Osteoblast (primary cell): ENCODE measurements at regions not wholly inside any gene's neighbourhood (a gene's known extent, or its start where the extent isn't known, plus 50 kb on each side); places are given as distances from the start of the nearest gene placed in this dataset.

Experiments used
- DNase-seq: peaks from one replicate; pipeline ENCODE4 v3.0.0; 2011; ENCODE audit warnings: low spot score, mixed read lengths; ENCODE audit not compliant: insufficient read length; ENCODE audit errors: missing footprints
- H2AFZ ChIP-seq: 2 replicates; pipeline ENCODE4 v1.6.0; 2011; ENCODE audit warnings: mild to moderate bottlenecking, low read length
- H3K27ac ChIP-seq: 2 replicates; pipeline ENCODE4 v1.5.1; 2011; ENCODE audit warnings: mild to moderate bottlenecking, low read depth, low read length, moderate library complexity
- H3K27me3 ChIP-seq: 2 replicates; pipeline ENCODE4 v1.6.0; 2012; ENCODE audit warnings: mild to moderate bottlenecking, control low read depth, inconsistent platforms, low read length, moderate library complexity; ENCODE audit not compliant: insufficient read depth
- H3K36me3 ChIP-seq: 2 replicates; pipeline ENCODE4 v1.5.1; 2011; ENCODE audit warnings: mild to moderate bottlenecking, low read length, control low read depth, moderate library complexity; ENCODE audit not compliant: insufficient read depth
- H3K4me1 ChIP-seq: 2 replicates; pipeline ENCODE4 v1.5.1; 2011; ENCODE audit warnings: mild to moderate bottlenecking, low read length, control low read depth, moderate library complexity; ENCODE audit not compliant: insufficient read depth
- H3K4me2 ChIP-seq: 2 replicates; pipeline ENCODE4 v1.6.0; 2011; ENCODE audit warnings: mild to moderate bottlenecking, low read length; ENCODE audit not compliant: insufficient read depth
- H3K4me3 ChIP-seq: fragments of 200-600 bp; sonication (generic); 3 replicates; pipeline ENCODE4 v1.5.1; 2012; ENCODE audit warnings: mild to moderate bottlenecking, low read length, inconsistent platforms; ENCODE audit not compliant: insufficient read depth
- H3K79me2 ChIP-seq: 2 replicates; pipeline ENCODE4 v1.6.0; 2012; ENCODE audit warnings: mild to moderate bottlenecking, low read length, control low read depth, inconsistent platforms; ENCODE audit not compliant: insufficient read depth
- H3K9me3 ChIP-seq: 2 replicates; pipeline ENCODE4 v1.5.1; 2011; ENCODE audit warnings: low read depth, low read length, control low read depth
- H4K20me1 ChIP-seq: 2 replicates; pipeline ENCODE4 v1.6.0; 2012; ENCODE audit warnings: mild to moderate bottlenecking, low read length, control low read depth; ENCODE audit not compliant: insufficient read depth
- TF ChIP-seq, protein P1 (sequence below): IDR thresholded peaks from 2 replicates; pipeline ENCODE4 v1.5.1; 2011; ENCODE audit warnings: mild to moderate bottlenecking, low read depth, low read length, moderate library complexity; ENCODE audit errors: extremely low read depth

DNA sequence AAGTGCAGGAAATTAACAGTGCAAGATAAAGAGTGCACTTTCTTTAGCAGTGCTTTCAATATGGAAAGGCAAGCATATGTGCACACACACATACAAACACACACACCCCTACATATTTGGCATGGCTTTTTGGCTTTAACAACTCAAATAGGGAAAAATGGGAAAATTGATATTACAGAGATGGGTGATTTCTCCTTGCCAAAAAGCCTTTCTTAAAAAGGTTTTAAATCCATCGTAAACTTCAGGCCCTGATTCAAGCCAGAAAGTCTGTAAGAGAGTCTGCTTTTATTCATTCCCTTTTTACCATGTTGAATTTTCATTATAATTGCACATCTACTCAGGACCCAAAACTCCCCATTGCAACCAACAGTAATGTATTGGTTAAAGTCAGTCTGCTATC is 612.0 kb upstream of the ACTRT1 start:
- TF ChIP-seq, protein P1, sequence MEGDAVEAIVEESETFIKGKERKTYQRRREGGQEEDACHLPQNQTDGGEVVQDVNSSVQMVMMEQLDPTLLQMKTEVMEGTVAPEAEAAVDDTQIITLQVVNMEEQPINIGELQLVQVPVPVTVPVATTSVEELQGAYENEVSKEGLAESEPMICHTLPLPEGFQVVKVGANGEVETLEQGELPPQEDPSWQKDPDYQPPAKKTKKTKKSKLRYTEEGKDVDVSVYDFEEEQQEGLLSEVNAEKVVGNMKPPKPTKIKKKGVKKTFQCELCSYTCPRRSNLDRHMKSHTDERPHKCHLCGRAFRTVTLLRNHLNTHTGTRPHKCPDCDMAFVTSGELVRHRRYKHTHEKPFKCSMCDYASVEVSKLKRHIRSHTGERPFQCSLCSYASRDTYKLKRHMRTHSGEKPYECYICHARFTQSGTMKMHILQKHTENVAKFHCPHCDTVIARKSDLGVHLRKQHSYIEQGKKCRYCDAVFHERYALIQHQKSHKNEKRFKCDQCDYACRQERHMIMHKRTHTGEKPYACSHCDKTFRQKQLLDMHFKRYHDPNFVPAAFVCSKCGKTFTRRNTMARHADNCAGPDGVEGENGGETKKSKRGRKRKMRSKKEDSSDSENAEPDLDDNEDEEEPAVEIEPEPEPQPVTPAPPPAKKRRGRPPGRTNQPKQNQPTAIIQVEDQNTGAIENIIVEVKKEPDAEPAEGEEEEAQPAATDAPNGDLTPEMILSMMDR = no peak
- no peaks in the 10 kb centered on the region for H3K79me2 ChIP-seq
- no peak overlapping the region for H3K4me3 ChIP-seq
- no peak overlapping the region for H2AFZ ChIP-seq
- H3K36me3 ChIP-seq = no peaks in the 10 kb centered on the region
- no peaks in the 10 kb centered on the region for H3K9me3 ChIP-seq
- no peak overlapping the region for H3K4me2 ChIP-seq
- H3K4me1 ChIP-seq = no peaks in the 10 kb centered on the region
- H4K20me1 ChIP-seq = no peaks in the 10 kb centered on the region
- no peak for DNase-seq
- H3K27ac ChIP-seq = no peak overlapping the region
- H3K27me3 ChIP-seq = no peaks in the 10 kb centered on the region

- Histone ChIP-seq H3K4me1 (no peaks in the 10 kb centered on the region), H4K20me1 (no peaks in the 10 kb centered on the region), H3K9me3 (peaks cover 2% of the 10 kb centered on the region), H3K27ac (no peak overlapping the region), H3K79me2 (no peaks in the 10 kb centered on the region), H3K36me3 (no peaks in the 10 kb centered on the region), H3K4me3 (no peak overlapping the region), H2AFZ (no peak overlapping the region), H3K4me2 (no peak overlapping the region), H3K27me3 (no peaks in the 10 kb centered on the region)
- no peak for DNase-seq
- TF ChIP-seq, protein P1 = no peak
Measured at GRCh38 chrX:128653524-128654060, 601.4 kb upstream of the ACTRT1 start.

DNA sequence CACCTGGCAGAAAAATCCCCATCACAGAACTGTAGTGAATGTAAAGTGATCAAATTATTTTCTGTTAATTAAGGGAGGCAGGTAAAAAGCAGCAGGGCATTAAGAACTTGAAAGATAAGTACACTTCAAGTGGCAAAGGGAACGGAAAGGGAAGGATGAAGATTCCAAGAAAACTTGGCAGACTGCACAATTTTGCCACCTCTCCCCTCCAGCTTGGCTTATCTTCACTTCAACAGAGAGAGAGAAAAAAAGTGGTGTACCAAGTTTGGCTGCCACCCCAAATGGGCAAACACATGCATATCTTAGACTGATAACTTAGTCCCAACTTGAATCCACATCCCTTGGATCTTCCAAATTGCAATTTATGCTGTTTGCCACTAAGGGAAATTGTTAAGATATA is 598.1 kb upstream of the ACTRT1 start:
- no peak overlapping the region for H2AFZ ChIP-seq
- no peaks in the 10 kb centered on the region for H3K27me3 ChIP-seq
- TF ChIP-seq, protein P1 = no peak
- H3K36me3 ChIP-seq = no peaks in the 10 kb centered on the region
- DNase-seq = no peak
- no peaks in the 10 kb centered on the region for H4K20me1 ChIP-seq
- H3K79me2 ChIP-seq = no peaks in the 10 kb centered on the region
- no peak overlapping the region for H3K4me2 ChIP-seq
- H3K27ac ChIP-seq = no peak overlapping the region
- H3K9me3 ChIP-seq = no peaks in the 10 kb centered on the region
- no peaks in the 10 kb centered on the region for H3K4me1 ChIP-seq
- H3K4me3 ChIP-seq = no peak overlapping the region

DNA sequence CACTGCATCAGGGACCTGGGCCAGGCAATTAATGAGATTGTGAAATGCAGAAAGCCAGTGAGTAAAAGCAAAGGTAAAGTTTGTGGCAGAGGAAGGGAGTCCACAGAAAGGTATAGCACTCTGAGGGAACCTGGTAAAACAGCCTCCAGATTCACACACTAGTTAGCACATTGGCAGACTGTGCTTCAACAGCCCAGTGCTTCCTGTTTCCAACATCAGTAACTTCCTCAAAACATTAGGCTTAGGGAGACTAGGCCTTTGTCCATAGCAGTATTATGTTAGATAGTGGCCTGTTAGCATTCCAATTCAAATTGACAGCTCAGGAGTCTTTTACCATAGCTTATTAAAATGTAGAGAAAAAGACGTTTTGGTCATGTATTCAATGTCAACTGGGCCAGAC is 582.6 kb upstream of the ACTRT1 start:
- H3K4me2 ChIP-seq = no peak overlapping the region
- no peaks in the 10 kb centered on the region for H3K9me3 ChIP-seq
- no peak overlapping the region for H2AFZ ChIP-seq
- no peaks in the 10 kb centered on the region for H4K20me1 ChIP-seq
- H3K79me2 ChIP-seq = no peaks in the 10 kb centered on the region
- H3K27ac ChIP-seq = no peak overlapping the region
- H3K27me3 ChIP-seq = no peaks in the 10 kb centered on the region
- H3K4me1 ChIP-seq = no peaks in the 10 kb centered on the region
- no peaks in the 10 kb centered on the region for H3K36me3 ChIP-seq
- TF ChIP-seq, protein P1 = no peak
- no peak for DNase-seq
- H3K4me3 ChIP-seq = no peak overlapping the region
